ENCODE measurements at regions not wholly inside any gene's neighbourhood (a gene's known extent, or its start where the extent isn't known, plus 50 kb on each side); places are given as distances from the start of the nearest gene placed in this dataset.
"Not testable (repeated sequence)": the region's sequence is repeated elsewhere in the genome, so short reads cannot be mapped to it uniquely, and the experiment has no call there.

DNA sequence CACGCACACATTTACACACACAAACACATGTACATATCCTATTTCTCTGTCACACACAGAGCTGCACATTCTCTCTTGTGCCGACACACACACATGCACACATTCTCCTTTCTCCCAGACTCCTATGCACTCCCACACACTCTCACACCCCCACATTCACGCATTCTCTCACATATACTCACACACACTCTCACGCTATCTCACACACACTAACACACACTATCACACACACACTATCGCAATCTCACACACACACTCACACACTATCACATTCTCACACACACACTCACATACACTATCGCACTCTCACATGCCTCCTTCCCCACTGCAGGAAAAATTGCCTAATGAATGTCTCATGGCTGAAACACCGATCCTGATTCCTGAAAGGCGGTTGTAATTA is 450.7 kb downstream of the AACS start:
- DNase-seq: no peak

DNA sequence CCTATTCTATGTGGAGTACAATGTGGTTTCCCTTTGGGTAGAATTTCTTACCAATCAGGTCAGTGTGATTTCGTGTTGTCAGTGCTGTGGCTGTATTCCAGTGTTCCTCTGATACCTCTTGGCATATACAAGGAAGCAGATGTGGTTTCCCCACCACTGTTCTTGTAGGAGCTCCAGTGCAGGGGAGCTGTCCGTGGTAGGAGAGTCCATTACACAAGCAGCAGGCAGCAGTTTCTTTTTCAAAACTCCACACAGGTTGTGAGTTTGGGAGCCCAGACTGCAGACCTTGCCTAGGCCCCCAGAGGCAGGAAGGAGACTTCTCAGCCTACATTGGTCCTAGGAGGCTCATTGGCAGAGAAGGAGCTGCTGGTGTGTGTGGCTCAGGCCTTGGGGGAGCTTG is 452.8 kb downstream of the AACS start:
- no peak for DNase-seq

DNA sequence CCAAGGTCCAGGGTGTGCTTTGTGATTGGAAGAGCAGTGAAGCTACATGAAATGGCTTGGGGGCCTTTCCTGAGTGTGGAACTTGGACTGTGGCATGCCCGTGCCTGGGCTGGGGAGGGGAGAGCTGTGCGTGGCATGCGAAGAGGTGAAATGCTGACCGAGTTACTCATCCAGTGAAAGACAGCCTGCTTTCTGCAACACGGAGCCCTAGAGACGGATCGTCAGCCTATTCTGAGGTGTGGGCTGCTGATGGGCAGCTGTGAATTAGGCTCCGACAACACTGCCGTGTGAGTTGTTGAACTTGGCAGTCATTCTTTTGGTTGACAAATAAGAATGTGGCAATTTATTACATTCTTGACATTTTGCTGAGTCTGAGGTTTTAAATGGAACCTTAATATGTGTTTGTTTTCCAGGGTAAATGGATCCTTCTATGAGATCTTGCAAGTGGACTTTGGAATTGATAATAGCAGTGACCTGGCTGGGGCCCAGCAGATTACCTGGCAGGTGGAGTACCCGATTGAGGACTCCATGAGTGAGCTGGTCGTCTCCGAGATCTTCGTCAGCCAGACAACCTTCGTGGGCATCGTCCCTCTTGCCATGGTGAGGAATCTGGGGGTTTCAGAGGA is 453.9 kb downstream of the AACS start:
- no peak for DNase-seq

DNA sequence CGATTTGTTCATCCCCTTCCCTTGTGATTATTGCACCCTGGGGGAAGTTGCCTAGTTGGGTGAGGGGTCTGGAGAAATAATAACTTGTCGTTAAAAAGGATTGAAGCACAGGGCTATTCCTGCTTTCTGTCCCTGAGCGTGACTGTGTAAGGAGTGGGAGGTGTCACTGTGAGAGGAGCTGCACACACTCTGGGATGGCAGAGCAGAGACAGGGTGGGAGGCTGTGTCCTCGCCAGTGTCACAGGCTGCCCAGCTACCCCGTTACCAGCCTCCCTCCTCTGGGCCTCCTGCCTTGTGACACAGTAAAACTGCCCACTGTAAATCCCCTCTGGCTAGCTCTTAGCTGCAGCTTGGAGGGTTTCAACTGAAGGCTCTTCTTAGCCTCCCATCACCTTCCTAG is 460.6 kb downstream of the AACS start:
- DNase-seq: no peak

DNA sequence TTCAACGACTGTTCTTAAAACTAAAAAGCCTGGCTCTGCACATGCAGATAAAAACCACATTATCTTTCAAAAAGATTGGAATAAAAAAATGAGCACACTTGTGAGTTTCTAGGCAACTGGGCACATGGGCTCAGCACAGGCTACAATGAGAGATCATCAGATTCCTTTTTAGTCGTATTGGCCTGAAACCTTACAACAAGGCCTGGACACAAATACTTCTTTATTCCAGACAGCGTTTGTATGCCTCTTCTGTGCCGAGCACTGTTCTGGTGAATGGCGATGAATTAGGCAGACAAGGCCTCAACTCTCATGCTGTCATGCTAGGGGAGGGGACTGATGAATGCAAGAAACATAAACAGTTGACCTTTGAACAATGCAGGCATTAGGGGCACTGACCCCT is 463.0 kb downstream of the AACS start:
- no peak for DNase-seq

DNA sequence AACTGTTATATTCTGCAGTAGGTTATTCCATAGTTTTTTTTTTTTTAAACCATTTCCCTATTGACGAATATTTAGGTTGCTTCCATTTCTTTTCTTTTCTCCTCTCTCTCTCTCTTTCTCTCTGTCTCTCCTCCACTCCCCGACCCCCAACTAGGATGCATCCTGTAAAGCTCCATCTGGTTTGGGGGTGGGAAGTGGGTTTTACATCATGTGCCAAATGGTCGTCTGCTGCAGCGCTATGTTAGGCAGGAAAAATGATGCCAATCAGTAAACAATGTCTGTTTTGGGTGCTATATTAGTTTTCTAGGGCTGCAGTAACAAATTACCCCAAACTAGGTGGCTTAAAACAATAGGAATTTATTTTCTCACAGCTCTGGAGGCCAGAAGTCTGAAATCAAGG is 465.0 kb downstream of the AACS start:
- no peak for DNase-seq

DNA sequence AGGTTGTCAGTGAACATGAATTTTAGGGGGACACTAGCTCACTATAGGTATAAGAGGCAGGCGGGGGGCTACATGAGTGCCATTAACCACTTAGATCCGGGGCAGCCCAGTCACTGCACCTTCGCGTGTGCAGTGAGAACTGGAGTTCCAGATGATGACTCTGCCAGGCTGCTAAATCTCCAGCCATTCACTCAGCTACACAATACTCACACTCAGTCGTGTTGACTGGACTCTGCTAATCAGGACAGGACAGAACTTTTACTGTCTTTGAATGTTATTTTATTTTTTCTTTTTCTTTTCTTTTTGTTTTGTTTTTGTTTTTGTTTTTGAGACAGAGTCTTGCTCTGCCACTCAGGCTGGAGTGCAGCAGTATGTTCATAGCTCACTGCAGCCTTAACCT is 465.6 kb downstream of the AACS start:
- no peak for DNase-seq

DNA sequence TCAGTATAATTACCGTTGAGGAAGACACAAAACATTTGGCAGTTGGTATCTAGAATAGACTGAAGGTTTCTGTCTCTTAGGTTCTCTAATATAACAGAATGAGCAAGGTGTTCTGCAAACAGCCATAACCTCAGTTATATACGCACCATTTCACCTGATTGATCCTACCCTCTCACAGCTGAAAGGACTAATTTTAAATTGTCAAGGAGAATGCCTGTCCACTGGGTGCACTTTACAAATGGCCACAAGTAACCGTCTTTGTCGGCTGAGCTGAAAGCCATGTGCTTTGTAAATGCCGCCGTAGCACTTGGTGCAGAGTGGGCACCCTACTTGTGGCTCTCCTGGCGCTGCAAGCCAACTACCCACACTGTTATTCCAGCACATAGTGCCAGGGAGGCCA is 466.3 kb downstream of the AACS start:
- no peak for DNase-seq

DNA sequence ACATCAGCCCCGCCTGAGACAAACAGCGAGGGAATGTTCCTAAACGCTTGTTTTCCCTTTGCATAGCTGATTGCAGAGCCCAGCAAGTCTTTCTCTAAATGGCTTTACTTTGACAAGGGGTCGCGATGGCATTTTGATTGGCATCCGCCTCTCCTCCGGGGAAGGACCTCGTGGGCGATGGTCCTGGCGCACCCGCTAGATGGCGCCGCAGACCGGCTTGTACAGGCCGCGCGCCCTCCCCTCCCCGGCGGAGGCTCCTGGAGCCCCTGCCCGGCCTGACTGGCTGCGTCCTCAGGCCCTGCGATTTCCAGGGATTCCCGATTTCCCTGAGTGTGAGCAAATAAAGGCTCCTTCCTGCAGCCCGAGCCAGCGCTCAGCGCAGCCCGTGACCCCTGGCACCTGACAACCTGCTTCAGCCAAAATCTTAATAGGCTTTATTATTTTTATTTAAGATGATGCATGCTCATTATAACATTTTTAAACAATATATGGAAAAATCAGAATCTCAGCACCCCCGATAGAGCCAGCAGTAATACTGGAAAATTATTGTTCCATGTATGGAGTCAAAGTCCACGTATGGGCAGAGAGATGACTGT is 468.3 kb downstream of the AACS start:
- DNase-seq: peak; percentile 29

DNA sequence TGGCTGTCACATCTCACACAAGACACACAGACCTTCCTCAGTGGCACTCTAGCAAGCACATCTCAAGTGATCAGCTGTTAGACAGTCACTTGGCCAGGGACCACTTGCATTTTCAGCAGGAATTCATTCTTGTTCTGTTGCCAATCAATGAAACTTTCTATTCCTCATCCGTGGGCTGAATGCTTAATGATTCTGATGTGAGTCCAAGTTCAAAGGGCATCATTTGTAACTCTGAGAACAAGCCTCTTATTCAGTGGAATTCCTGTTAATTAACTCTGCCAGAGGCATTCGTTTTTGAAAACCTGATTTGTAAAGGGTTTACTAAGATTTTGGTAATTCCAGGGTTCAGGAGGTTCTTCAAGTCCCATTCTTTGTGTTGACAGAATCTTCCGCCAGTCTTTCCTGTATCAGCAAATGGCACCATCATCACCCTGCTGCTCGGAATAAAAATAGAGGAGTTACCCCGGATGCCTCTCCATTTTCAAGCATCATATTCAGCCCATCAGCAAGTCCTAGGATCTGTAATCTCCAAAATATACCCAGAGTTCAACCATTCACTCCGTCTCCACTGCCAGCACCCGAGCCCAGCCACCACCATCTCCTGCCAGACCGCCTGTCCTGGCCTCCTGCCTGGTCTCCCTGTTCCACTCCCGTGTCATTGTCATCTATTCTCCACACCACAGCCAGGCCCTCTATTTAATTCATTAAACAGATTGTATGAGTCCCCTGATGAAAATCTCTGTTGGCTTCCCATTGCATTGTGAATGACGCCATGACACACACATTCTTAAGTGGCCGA is 473.4 kb downstream of the AACS start:
- no peak for DNase-seq

DNA sequence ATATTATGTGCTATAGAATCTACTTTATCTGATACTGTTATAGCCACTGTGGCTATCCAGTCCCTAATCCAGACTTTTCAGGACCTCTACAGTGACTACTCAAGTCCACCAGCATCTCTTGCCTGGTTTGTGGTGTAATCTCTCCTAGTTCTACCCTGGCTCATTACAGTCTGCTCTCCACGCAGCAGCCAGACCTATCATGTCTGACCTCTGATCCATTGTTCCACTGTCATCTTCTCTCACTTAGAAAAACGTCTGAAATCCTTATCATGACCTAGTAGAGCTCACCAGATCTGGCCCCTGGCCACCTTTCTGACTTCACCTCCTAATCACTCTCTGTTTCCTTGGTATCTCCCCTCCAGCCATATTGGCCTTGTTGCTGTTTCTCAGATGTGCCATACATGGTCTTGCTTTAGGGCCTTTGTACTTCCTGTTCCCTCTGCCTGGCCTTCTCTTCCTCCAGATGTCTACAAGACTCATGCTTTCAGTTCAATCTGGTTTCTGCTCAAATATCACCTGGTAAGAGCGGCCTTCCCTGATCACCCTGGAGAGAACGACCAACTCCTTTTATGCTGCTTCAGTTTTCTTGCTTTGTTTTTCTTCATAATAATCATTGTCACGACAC is 475.5 kb downstream of the AACS start:
- no peak for DNase-seq

DNA sequence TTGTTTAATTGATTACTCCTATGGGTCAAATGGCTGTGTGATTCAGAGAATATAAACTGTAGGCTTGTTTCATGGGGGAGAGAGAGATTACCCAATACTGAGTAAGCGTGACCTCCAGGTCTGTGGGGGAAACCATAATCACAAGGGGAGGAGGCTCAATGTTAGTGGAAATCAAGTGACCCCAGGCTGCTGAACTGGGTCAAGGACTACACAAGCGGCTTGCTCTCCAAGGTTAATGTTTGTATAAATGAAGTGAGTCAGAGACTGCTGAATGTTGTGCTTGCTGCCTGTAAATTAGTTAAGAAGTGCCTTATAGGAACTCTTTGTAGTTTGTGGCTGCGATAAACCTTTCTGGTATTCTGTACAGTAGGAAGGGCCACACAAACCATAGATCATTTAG is 479.7 kb downstream of the AACS start:
- no peak for DNase-seq

DNA sequence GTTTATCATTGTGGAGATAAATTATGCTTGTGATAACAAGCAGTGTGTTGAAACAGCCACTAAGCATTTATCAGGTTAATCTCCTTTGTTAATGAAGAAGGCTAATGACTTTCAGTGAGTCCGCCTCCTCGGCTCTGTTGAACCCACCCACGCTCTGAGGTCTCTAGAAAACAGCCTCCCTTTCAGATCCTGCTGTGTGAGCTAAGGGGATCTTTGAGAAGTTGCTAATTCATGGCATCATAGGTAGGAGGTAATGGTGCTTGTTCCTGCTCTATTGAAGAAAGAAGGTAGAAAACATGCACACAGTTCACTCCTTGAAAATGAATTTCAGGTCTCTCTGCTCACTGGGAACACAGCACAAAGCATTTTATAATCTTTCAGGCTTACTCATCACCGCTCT is 483.9 kb downstream of the AACS start:
- DNase-seq: no peak

DNA sequence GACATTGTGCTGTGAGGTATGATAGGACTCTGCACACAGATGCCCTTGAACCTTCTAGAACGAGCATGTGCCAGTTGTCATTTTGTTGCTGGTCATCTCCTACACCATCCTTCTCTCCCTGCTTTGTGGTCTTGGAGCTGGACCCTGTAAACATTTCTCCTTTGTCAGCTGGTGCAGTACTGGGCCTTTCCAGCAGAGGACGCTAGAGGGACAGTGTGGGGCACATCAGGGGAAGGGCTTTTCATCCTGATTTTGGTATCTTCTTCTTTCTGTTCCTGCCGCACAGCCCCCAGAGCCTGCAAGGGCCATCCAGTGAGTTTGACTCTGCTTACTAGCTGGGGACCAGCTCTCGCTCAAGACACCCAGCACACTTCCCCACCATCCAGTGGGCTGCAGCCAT is 484.6 kb downstream of the AACS start:
- DNase-seq: no peak

DNA sequence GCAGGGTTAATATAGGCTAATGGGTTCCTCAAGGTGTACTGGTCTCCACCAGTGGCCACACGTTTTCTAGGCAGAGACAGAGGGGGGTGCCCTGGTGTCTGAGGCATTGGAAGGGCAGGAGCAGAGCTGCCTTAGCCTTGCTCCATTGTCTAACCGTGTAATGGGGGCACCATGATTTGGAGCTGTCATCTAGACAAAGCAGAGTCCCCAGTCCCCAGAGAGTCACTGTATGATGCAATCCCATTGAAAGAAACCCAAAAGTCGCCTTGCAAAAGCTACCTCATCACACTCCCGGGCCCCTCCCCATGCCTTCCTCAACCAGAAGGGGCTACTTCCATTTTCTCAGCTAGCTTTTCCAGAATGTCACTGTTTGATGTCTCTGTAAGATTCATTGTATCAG is 487.1 kb downstream of the AACS start:
- no peak for DNase-seq

DNA sequence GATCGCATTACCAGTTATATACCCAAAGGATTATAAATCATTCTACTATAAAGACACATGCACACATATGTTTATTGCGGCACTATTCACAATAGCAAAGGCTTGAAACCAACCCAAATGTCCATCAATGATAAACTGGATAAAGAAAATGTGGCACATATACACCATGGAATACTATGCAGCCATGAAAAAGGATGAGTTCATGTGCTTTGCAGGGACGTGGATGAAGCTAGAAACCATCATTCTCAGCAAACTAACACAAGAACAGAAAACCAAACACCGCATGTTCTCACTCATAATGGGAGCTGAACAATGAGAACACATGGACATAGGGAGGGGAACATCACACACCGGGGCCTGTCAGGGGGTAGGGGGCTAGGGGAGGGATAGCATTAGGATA is 495.8 kb downstream of the AACS start:
- not testable (repeated sequence) for DNase-seq

DNA sequence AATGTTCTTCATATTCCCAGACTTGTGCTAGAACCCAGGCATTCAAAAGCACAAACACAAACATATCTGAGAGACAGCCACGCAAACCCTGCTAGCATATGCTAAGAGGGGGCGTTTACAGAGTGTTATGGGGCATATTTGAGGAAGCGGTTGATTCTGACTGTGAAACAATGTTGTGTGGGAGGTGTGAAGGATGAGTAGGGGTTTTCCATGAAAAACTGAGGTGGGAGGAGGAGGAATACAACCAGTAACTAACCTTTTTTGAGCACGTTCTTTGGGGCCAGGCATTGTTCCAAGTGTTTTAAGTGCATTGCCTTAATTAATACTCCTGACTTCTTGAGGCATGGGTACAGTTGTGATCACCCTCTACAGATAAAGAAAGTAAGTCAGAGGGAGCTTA is 499.5 kb downstream of the AACS start:
- DNase-seq: no peak

DNA sequence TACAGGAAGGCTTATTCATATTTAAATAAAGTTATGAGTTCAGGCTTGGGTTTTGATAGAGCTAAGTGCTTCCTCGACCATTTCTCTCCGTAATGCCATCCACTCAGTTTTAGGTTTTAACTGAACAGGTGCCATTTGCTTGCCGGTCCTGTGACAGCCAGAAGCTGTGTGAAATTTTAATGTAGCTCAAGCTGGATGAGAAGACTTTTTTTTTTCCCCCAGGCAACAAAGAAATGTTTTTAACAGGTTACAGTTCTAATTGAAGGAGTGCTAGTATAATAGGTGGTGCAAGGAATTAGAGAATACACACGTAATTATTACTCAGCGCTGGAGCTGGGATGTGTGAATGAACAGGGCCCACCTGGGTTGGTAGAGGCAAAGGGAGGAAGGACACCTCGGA is 502.3 kb downstream of the AACS start:
- no peak for DNase-seq

DNA sequence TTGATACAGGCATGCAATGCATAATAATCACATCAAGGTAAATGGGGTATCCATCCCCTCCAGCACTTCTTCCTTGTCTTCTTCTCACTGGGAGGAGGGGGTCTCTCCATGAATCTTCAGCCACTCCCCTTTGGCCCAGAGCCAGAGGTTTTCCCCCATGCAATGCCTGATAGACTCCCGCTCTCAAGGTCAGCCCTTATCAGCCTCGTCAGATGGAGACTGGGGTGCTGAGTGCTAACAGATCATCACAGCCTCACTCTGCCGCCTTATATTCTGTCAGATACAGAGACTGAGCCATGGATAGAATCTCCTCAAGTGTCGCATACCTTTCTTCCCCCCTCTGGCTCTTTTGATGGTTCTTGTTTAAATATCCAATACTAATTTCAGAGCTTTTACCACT is 503.1 kb downstream of the AACS start:
- no peak for DNase-seq

DNA sequence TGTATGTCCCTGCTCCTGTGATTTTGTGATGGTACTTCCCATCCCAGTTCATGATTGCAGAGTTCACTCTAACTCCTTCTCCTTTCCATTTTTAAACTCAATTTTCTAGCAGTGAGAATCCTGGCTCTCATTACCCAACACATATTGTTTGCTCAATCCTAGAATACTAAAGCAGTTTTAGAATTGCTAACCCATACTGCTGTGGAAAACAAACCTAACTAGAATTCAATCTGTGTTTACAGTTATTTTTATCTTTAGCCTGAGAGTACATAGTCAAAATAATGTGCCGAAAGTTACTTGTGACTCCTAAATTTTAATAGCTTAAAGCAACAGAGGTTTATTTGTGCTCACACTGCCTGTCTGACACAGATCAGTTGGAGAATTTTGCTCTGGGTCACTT is 508.0 kb downstream of the AACS start:
- no peak for DNase-seq

DNA sequence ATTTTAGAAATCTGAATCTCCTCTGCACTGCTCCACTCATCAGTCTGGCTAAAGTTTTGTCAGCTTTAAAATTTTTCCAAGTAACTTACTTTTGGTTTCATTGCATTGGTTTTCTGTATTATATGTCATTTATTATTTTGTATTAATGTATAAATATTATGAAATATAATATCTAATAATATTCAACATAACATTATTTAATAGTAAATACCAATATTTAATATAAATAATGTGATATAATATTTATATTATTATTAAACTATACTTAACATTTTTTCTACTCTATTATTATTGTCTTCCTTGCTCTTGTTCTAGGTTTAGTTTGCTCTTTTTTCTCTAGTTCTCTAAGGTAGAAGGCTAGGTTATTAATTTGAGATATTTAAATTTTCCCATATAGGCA is 512.1 kb downstream of the AACS start:
- DNase-seq: no peak

DNA sequence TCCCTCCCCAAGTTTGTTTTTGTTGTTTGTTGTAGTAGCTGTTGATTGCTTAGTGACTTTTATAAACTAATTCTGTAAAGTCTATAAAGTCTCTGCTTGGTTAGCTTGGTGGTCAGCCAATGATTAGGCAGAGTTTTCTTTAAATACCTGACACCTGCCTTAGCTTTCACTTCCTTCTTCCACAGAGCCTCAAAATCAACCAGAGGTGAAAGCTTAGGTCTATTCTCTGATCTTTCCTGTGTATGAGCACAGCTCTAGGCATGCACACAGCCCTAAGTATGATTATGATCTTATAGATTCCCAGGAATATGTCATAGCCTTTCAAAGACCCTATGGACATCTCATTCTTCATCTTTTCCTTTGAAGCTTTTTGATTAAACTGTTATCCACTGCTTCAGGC is 514.7 kb downstream of the AACS start:
- DNase-seq: no peak

DNA sequence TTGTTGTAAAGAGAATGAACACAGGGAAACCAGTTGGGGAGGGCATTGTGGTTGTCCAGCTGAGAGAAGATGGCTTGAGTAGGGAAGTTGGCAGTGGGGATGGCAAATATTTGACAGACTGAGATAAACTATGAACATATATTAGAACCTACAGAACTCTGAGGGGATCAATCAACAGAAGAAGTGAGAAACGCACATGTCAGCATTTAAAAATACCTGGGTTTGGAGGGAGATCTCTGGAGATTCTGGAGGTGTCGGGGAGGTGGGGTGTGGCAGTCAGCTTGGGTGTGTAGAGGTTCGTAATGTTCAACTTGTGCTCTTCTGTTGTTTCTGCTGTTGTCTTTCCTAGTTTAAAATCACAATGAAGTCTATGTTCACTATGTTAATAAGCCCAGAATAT is 517.8 kb downstream of the AACS start:
- no peak for DNase-seq

DNA sequence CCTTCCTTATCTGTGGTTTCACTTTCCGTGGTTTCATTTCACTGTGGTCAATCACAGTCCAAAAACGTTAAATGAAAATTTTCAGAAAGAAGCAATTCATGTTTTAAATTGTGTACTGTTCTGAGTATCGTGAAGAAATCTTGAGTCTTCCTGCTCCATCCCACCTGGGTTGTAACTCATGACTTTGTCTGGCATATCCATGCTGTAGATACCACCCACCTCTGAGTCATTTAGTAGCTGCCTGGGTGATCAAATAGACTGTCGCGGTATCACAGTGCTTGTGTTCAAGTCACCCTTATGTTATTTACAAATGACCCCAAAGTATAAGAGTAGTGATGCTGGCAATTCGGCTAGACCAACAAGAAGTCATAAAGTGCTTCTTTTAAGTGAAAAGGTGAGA is 521.2 kb downstream of the AACS start:
- no peak for DNase-seq
